AG08396 (cell line): ENCODE measurements at regions not wholly inside any gene's neighbourhood (a gene's known extent, or its start where the extent isn't known, plus 50 kb on each side); places are given as distances from the start of the nearest gene placed in this dataset.

Experiments
- DNase-seq: peaks from one replicate; pipeline ENCODE4 v3.0.0; 2012; ENCODE audit warnings: low spot score, mixed read lengths

DNA sequence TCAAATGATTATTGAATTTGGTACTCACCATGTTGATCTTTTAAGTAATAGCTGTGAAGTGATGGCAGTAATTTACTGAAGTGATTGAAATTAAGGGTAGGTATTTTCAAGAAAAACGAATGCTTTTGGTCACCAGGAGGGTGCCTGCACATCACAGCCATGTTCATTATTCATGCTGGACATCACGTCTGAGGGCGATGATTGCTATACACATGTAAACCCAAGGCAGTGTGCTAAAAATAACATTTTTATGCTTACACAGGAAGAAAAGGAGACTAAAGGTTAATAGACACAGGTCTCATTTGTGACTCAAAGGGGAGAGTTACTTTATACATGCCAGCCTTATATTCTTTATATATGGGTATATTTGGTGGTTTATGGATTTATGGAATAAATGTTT is 1146.0 kb downstream of the NLGN4X start:
- no peak for DNase-seq

DNA sequence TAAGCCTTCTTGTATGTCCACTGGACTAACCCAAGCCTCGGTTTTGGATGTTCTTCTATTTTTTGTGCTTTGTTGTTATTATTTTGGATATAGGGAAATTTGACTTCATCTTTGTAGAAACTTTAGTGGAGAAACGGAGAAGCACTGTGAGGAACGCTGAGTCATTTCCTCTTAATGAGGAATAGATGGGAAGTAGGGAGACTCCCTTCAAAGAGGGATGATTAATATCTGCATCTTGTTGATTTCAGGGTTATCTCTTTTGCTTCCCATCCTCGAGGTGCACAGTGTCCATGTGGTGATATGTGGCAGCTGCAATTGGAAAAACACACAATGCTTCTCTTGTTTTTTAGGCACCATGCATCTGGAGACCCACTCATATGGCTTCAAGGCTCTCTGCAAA is 1147.9 kb downstream of the NLGN4X start:
- no peak for DNase-seq

DNA sequence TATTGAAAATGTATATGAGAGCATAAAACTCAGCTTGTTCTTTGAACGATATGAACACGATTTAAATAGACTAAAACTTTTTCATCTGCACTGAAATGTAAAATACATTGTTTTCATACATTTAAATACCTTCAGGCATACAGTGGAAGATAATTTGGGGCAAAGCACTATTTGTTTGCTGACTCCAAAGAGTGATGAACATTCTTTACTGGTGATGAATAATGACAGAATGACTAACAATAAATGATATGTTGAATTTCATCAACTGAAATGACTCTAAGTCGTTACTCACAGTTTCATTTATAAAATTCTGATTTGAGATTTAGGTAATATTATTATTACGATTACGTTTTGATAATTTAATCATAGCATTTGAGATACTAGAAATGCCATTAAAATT is 1160.1 kb downstream of the NLGN4X start:
- no peak for DNase-seq

DNA sequence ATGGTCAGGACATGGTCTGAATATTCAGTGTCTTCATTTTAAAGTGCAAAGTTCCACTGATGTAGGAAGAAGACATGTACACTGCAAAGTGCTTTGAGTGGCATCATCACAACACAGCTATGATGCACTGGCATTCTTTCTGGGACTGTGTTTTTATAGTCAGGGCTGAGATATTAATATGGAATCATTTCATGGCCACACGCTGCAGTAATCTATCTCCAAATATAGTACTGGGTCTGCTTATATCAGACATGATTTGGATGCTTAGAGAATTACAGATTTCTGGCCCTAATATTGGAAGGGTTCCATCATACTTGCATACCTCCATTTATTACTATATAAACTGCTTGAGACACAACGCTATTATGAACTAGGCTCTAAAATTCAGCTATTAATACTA is 1170.9 kb downstream of the NLGN4X start:
- DNase-seq, result no peak

DNA sequence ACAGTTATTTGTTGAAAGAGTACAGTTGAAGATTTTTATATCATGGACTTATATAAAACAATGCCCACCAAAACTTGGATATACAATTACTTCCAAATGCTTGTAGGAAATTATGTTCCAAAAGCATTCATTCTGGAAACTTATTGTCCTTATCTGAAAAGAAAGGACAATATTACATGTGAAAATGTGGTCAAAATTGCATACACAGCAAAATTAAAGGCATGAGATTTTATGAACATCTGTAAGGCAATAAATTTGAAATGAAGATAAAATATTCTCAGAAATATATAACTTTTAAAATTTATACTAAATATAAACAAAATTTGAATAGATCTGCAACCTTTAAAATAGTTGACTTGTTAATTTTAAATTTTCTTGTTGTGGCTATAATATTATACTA is 1173.8 kb downstream of the NLGN4X start:
- DNase-seq, result no peak

DNA sequence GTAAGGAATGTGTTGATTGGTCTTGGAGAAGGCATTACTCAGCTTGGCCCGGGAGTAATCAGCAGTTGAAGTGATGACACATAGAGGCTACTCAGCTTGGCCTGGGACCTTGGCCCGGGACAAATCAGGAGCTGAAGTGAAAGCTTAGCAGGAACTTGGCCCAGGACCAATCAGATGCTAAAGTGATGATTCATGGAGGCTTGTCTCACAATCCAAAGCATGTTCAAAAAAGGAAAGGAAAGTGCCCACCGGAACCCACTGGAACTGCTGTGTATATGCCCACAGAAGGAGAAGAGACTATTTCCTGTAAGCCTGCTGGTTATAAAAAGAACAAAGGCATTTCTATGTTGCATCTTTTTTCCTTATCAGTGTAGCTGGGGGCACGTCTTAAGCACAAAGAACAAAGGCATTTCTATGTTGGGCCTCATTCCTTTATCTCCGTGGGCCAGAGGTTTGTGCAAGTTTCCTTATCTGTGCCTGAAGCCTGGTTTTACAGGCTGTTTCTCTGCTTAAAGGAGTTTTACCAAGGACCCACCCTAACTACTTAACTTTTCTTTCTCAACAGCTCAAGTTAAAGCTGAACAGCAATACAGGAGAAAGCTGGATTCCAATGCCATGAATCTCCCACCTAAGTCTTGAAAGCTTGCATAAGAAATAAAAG is 1176.7 kb downstream of the NLGN4X start:
- peak; percentile 0 for DNase-seq

DNA sequence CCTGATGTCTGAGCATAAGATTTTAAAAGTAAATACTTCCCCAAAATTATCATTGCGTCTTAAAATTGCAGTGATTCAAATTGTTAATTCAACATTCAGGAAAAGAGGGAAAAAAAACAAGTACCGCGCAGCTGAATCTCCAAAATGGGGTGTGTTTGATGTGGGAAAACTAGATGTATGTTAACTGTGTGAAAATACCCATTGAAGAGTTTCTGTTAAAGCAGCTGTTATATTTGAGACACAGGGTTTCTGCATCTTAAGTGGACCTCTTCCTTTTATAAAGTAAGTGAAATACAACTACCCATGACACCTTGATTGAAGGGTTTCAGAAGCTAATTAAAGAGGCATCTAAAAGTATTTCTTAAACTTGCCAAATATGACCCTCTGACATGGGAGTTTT is 1186.1 kb downstream of the NLGN4X start:
- no peak for DNase-seq

DNA sequence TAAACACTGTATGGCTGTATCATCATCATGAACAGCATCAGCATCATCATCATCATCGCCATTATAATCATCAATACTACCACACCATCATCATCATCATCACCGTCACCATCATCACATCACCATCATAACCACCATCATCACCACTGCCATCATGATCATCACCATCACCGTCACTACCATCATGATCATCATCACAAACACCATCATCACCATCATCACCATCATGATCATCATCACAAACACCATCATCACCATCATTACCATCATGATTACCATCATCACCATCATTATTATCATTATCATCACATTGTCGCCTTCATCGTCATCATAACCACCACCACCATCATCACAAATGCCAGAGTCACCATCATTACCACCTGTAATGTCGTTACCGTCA is 1196.9 kb downstream of the NLGN4X start:
- no peak for DNase-seq

DNA sequence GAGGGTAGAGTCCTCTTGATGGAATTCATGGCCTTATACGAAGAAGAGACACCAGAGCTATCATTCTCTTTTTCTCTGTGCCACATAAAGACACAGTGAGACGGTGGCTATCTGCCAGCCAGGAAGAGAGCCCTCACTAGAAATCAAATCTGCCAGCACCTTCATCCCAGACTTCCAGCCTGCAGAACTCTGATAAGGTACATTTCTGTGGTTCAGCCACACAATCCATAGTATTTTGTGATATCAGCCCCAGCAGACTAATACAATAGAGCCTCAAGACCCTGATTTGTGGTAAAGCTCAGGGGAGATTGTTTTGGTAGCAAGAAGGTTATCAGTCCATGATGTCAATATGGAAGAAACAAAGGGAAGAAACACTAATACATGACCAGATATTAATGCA is 1213.2 kb downstream of the NLGN4X start:
- DNase-seq, result no peak

DNA sequence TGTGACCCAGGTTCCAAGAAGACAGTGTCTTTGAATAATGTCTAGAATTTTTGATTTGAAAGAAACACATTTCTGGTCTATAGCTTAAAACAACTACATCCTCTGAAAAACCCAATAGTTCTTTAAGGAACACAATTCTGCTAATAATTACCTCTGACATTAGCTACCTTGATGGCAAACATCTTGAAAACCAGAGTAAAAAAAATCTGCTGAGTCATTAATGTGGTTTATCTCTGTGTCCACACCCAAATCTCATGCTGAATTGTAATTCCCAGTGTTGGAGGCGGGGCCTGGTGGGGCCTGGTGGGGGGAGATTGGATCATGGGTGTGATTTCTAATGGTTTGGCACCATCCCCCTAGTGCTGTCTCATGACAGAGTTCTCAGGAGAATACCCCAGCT is 1233.8 kb downstream of the NLGN4X start:
- DNase-seq, result no peak

DNA sequence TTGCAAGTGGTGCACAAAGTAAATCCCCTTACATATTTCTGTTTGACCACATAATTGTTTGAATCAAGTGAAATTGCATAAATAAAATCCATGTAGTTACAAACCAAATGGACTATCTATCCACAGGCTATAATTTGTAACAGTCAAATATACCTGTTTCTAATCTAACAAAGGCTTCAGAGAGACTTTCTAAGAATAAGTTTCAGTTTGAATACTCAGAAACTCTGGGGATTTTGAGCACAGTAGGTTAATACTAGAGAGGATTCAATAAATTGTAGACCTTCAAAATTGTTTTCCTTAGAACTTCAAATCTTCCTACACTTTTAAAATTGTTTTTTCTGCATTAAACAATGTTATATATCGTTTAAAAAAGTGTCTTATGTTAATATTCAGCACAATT is 1250.1 kb downstream of the NLGN4X start:
- DNase-seq, result no peak

DNA sequence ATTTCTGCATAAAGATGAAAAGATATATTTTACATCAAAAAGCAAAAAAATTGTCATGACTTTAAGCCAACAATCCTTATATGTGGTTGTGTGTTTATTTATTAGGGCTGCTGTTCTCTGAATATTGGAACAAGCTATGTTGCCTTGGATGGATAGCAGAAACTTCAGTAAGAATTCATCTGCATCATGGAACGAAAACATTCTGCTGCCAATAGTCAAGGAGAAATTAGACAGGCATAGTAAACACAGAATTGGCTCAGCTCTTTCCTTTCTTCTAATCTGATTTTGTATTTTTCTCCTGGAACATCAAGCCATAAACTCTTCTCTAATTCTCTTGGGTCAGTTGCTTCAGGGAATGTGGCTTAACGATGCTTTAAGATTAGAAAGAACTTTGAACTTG is 1257.0 kb downstream of the NLGN4X start:
- no peak for DNase-seq

DNA sequence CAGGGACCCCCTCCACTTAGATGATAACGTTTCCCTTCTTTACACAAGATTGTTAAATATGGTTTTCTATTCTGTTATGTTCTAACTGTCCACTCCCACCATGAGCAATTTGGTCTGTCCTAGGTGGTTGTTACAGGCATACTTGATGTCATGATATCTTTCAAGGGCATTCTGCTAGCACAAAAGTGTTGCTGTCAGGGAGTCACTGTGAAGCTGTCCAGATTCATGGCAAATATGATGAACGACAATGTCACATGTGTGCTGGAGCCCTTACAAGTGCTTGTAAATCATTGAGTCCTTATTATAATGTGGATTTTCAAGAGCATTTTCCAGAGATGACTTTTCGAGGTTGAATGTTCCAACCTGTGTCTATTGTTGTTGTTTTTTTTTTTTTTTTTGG is 1250.7 kb upstream of the PRKX start:
- DNase-seq, result no peak

DNA sequence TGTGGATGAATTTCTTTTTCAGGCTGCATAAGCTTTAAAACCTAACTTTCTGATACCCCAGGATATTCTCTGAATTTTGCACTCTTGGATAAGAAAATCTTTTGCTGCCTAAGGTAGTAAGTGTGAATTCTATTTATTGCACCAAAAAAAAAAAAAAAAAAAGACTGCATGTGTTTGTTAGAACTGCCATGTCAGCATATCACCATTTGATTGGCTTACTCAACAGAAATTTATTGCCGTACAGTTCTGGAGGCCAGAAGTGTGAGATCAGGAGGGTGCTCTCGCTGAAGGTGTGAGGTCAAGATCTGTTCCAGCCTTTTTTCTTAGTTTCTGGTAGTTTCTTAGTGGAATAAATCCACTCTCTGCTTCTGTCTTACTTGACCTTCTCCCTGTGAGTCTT is 1250.0 kb upstream of the PRKX start:
- no peak for DNase-seq

DNA sequence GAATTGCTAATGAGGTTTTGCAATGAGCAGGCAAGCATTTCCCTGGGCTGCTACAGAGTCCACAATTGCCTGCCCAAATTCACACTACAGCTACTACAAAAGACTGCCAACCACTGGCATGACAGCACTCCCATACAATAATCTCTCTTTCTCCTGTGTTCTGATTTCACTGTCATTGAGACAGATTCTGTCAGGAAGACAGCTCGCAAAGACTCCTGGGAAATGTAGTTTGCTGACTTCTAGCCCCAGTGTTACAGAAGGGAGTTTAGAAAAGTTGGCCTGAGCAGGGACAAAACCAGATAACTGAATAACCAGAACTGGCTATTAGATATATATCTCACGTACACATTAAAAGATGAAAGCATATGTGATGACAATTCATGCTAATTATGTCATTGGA is 1231.3 kb upstream of the PRKX start:
- no peak for DNase-seq

DNA sequence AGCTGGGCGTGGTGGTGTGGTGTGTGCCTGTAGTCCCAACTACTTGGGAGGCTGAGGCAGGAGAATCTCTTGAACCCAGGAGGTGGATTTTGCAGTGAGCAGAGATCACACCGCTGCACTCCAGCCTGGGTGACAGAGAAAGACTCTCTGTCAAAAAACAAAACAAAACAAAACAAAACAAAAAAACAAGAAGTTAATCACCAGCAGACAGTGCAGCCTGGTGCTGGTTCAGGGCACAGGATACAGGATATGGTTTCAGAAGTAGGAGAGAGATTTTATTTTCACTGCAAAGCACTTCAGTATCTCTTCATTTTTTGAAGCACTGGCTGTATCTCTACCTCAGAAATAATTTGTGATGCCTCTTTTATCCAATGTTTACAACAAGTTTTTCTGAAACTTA is 1222.9 kb upstream of the PRKX start:
- DNase-seq, result no peak

DNA sequence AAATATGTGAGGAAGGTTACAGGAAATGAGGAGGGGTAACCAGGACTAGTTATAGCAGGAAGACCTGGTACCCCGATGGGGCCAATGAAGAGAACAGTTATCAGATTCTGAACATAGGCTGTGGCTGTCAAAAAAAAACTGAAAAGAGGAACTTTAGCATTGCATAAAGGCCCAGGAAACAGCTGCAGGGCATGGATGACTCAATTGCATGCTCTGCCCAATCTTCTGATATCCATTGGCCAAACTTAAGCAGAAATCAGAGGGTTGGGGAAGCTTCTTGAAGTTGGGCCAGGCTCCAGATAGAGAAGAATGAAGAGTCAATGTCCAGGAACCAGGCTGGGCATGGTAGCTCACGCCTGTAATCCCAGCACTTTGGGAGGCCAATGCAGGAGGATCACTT is 1222.4 kb upstream of the PRKX start:
- DNase-seq, result no peak

DNA sequence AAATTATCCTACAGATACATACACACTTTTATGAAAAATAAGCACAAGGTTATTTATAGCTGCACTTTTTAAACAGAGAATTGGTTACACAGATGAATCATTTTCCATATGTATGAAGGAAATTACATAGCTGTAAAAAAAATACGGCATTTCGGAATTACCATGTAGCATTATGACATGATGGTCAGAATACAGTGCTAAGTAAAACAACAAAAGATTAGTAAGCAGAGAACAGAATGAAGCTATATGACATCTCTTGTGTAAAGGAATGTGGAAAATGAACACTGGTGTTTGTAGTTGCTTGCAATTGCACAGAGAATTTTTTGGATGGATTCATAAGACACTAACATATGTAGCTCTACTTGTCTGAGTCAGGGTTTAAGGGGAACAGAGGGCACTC is 1222.0 kb upstream of the PRKX start:
- DNase-seq, result no peak

DNA sequence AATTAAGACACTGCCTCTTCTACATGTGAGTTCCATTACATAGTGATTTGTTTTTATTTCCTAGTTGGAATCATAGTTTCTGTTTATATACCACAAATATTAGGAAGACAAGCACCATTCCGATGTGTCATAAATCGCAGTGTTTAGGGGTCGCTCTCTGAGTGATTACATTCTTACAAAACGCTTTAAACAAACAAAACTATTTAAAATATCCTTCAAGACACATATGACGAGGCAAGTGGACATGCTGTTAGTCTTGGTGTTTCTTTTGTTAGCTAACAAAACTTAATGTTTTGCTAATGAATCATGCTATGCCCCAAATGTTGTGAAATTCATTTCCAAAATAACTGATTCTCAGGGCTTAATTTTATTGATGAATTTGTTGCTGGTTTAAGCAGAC is 1219.3 kb upstream of the PRKX start:
- DNase-seq, result no peak

DNA sequence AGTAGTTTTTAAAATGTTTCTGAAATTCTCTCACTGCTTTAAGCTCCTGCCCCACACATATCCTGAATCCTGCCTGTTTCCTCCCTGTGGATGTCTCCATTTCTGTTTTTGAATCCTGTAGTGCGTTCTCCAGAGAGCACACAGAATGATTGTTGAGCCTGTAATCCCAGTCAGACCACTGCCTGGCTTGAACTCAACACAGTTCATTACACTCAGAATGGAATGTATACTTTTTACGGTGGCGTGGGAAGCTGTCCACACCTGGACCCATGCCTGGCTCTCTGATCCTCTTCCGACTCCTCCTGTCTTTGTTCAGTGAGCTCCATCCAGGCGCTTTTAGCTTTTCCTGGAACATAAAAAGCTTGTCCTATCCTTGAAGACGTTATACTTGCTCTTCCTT is 1217.0 kb upstream of the PRKX start:
- DNase-seq, result no peak

DNA sequence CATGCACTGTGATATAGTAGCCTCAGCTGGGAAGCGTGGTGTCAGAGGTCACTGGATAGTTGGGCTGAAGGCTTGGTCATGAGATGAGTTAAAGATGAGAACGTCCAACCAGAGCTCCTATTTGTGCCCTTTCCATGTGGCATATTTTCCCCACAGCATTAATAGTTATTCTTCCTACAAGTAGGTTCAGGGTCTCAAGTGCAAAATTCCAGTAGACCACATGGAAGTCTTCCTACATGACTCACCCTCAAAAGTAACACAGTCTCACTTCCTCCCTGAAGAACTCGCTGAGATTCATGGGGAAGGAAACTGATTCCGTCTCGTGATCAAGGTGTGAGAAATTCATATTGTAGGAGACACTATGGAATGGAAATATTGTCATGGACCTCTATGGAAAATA is 1212.5 kb upstream of the PRKX start:
- DNase-seq, result no peak

DNA sequence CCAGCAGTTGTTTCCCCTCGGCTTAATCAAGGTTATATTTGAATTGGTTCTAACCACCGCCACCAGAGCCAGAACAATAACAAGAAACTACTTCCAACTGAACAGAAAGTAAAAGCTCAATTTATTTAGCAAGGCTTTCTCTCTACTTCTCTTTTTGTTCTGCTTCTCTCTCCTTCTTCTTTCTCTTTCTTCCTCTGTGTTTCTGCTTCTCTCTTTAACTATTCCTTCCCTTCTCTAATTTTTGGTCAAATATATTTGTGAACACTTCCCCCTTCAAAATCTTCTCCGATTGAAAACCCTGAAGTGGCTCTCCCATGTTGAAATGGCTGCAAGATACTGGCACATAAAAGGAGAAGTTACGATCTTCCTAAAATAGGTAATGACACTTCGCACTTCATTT is 1195.9 kb upstream of the PRKX start:
- DNase-seq, result no peak

DNA sequence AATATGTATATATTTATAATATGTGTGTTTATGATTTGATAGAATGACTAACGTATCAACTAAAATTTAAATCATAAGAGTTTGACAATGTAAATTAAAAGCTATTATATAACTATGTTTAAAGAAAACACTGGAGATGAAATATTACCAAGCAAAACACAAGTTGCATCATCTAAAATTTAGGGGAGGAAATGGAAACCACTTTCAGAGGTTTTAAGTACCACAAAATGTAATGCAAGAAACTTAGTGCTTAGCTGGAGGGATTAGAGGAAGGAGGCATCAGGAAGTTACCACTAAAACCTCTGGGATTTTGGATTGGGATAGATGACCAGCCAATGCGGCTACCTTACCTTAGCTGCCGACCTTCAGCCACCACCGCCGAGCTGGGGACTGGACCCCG is 1192.1 kb upstream of the PRKX start:
- DNase-seq, result no peak

DNA sequence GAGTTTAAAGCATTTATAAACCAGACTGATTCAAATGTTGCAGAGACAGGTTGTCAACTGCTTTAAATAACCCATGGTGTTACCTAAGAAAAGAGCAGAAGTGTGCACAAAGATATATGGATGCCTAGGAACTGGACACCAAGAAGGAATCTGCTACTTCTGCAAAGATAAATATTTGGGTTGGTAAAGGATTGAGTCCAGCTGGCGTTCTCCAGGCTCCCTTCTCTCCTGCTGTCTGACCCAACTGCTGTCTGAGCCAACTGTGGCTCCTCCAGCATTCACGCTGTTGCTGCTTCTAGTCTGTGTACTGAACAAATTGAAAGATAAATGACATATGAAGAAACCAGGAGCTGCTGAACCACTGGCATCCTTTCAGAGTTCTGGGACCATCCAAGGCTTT is 1167.8 kb upstream of the PRKX start:
- no peak for DNase-seq

DNA sequence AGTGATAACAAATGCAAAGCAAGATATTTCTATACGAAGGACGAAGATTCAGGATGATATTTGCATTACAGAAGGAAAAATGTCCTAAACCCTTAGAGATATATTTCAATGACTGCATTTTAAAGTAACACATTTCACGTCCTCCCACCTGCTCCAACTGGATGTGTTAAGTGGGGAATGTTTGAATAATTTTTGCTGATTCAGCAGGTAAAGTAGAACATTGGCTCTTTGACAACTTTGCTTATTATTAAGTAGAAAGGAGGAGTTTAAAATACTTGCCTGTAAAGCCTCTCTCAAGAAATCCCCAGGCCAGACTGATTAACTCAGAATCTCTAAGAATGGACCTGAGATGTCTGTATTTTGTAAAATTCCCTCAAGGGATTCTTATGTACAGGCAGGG is 1165.2 kb upstream of the PRKX start:
- DNase-seq, result no peak
